Smooth muscle cell (in vitro differentiated cells): ENCODE measurements at regions not wholly inside any gene's neighbourhood (a gene's known extent, or its start where the extent isn't known, plus 50 kb on each side); places are given as distances from the start of the nearest gene placed in this dataset.

Experiments used
- DNase-seq: peaks from one replicate; lab custom pipeline; 2025; ENCODE audit not compliant: unreplicated experiment; lab: John Stamatoyannopoulos, UW
- H2AFZ ChIP-seq: fragments of 200-600 bp; sonication (generic); 2 replicates; pipeline ENCODE4 v1.6.0; 2016; ENCODE audit warnings: antibody characterized with exemption, low read depth, mild to moderate bottlenecking
- H3F3A ChIP-seq: fragments of 200-600 bp; sonication (generic); 2 replicates; pipeline ENCODE4 v1.6.0; 2017; ENCODE audit warnings: antibody characterized with exemption, low read depth
- H3K27ac ChIP-seq: fragments of 200-600 bp; sonication (generic); 2 replicates; pipeline ENCODE4 v1.5.1; 2016; ENCODE audit warnings: low read depth, mild to moderate bottlenecking
- H3K27me3 ChIP-seq: fragments of 200-600 bp; sonication (generic); 2 replicates; pipeline ENCODE4 v1.6.1; 2016; ENCODE audit warnings: low read depth, mild to moderate bottlenecking
- H3K36me3 ChIP-seq: fragments of 200-600 bp; sonication (generic); 2 replicates; pipeline ENCODE4 v1.5.1; 2016; ENCODE audit warnings: low read depth
- H3K4me1 ChIP-seq: fragments of 200-600 bp; sonication (generic); 2 replicates; pipeline ENCODE4 v1.5.1; 2016; ENCODE audit warnings: low read depth
- H3K4me2 ChIP-seq: fragments of 200-600 bp; sonication (generic); 2 replicates; pipeline ENCODE4 v1.6.0; 2016; ENCODE audit warnings: mild to moderate bottlenecking
- H3K4me3 ChIP-seq: fragments of 200-600 bp; sonication (generic); 2 replicates; pipeline ENCODE4 v1.5.1; 2016; ENCODE audit warnings: mild to moderate bottlenecking
- H3K79me2 ChIP-seq: fragments of 200-600 bp; sonication (generic); 2 replicates; pipeline ENCODE4 v1.6.0; 2016; ENCODE audit warnings: low read depth, mild to moderate bottlenecking
- H3K9ac ChIP-seq: fragments of 200-600 bp; sonication (generic); 2 replicates; pipeline ENCODE4 v1.6.0; 2016; ENCODE audit warnings: low read depth
- H3K9me3 ChIP-seq: fragments of 200-600 bp; sonication (generic); replicated peaks from 2 replicates; pipeline ENCODE4 v1.5.1; 2016; ENCODE audit warnings: low read depth
- H4K20me1 ChIP-seq: fragments of 200-600 bp; sonication (generic); 2 replicates; pipeline ENCODE4 v1.6.0; 2016; ENCODE audit warnings: low read depth
- WGBS: methylation state at CpG from one replicate; pipeline ENCODE4 v1.1.7; 2016; ENCODE audit warnings: low lambda C conversion rate; 5-methylcytosine and 5-hydroxymethylcytosine counted together
- TF ChIP-seq, protein P1 (sequence below): fragments of 200-600 bp; sonication (generic); IDR thresholded peaks from 2 replicates; pipeline ENCODE4 v1.5.1; 2017; ENCODE audit warnings: borderline replicate concordance, mild to moderate bottlenecking, antibody characterized with exemption; ENCODE audit not compliant: insufficient read depth, poor library complexity, severe bottlenecking

DNA sequence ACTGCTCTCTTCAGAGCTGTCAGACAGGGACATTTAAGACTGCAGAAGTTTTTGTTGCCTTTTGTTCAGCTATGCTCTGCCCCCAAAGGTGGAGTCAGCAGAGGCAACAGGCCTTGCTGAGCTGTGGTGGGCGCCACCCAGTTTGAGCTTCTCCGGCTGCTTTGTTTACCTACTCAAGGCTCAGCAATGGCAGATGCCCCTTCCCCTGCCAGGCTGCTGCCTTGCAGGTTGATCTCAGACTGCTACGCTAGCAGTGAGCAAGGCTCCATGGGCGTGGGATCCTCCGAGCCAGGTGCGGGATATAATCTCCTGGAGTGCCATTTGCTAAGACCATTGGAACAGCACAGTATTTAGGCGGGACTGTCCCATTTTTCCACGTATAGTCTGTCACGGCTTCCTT is 371.4 kb upstream of the AMOT start:
- Histone ChIP-seq H3K9ac (no peak overlapping the region), H3K27me3 (no peaks in the 10 kb centered on the region), H3K4me1 (no peaks in the 10 kb centered on the region), H4K20me1 (no peaks in the 10 kb centered on the region), H3K36me3 (no peaks in the 10 kb centered on the region), H3K9me3 (no peaks in the 10 kb centered on the region), H3F3A (no peaks in the 10 kb centered on the region), H2AFZ (no peak overlapping the region), H3K4me2 (no peak overlapping the region), H3K79me2 (no peaks in the 10 kb centered on the region), H3K27ac (no peak overlapping the region), H3K4me3 (no peak overlapping the region)
- WGBS, result 98% methylated on average over 9 of the region's 9 CpGs
- TF ChIP-seq, protein P1, sequence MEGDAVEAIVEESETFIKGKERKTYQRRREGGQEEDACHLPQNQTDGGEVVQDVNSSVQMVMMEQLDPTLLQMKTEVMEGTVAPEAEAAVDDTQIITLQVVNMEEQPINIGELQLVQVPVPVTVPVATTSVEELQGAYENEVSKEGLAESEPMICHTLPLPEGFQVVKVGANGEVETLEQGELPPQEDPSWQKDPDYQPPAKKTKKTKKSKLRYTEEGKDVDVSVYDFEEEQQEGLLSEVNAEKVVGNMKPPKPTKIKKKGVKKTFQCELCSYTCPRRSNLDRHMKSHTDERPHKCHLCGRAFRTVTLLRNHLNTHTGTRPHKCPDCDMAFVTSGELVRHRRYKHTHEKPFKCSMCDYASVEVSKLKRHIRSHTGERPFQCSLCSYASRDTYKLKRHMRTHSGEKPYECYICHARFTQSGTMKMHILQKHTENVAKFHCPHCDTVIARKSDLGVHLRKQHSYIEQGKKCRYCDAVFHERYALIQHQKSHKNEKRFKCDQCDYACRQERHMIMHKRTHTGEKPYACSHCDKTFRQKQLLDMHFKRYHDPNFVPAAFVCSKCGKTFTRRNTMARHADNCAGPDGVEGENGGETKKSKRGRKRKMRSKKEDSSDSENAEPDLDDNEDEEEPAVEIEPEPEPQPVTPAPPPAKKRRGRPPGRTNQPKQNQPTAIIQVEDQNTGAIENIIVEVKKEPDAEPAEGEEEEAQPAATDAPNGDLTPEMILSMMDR, result no peak
- no peak for DNase-seq

DNA sequence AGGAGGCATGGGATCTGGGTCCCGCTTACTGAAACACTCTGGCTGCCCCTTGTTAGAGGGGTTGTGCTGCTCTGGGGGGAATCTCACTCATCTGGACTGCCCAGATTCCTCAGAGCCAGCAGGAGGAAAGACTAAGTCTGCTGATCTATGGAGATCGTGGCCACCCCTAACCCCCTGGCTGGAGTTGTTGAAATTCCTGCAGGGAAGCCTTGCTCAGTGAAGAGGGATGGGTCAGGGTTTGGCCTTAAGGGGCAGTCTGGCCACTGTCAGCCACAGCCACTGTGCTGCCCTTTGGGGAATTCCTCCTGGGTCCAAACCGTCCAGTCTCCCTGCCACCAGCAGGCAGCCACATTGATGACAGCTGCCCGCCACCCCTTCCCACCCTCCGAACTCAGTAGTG is 362.0 kb upstream of the AMOT start:
- H3F3A ChIP-seq, result no peaks in the 10 kb centered on the region
- no peaks in the 10 kb centered on the region for H4K20me1 ChIP-seq
- no peaks in the 10 kb centered on the region for H3K4me1 ChIP-seq
- H3K4me2 ChIP-seq, result no peak overlapping the region
- TF ChIP-seq, protein P1, result no peak
- H3K79me2 ChIP-seq, result no peaks in the 10 kb centered on the region
- no peak overlapping the region for H2AFZ ChIP-seq
- H3K27ac ChIP-seq, result no peak overlapping the region
- H3K9me3 ChIP-seq, result no peaks in the 10 kb centered on the region
- no peak overlapping the region for H3K9ac ChIP-seq
- H3K36me3 ChIP-seq, result no peaks in the 10 kb centered on the region
- no peak overlapping the region for H3K4me3 ChIP-seq
- 88% methylated on average over 5 of the region's 5 CpGs for WGBS
- DNase-seq, result no peak
- H3K27me3 ChIP-seq, result no peaks in the 10 kb centered on the region

DNA sequence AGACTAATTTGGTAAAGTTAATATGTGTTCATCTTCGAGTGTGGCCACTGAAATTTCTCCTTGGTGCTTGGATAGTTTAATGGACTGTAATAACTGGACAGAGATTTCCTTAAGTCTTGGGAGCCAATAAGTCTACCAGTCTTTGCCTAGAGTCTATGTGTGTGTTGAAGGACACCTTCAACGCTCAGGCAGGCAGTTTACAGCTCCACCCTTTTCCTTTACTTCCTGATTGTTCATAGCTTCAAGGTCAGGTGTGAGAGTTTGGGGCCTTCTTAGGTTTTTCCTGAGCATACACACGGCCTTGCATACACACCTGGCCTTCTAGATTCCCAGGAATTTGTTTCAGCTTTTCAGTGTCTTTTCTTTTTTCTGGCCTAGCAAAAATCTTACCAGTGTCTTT is 355.3 kb upstream of the AMOT start:
- WGBS, result 73% methylated on average over 3 of the region's 3 CpGs
- TF ChIP-seq, protein P1, result no peak

DNA sequence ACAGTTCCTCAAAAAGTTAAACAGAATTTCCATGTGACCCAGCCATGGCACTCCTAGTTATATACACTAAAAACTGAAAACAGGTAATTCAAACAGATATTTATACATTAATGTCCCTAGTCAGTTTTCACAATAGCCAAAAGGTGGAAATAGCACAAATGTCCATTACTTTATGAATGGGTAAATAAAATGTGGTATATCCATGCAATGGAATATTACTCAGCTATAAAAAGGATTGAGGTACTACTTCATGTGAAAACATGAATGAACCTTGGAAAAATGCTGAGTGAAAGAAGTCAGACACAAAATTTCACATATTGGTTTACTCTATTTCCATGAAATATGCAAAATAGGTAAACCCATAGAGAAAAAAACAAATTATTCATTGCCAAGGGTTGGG is 351.8 kb upstream of the AMOT start:
- no peaks in the 10 kb centered on the region for H3K9me3 ChIP-seq
- no peak for DNase-seq
- no peaks in the 10 kb centered on the region for H4K20me1 ChIP-seq
- H3K36me3 ChIP-seq, result no peaks in the 10 kb centered on the region
- no peaks in the 10 kb centered on the region for H3K4me1 ChIP-seq
- no peaks in the 10 kb centered on the region for H3F3A ChIP-seq
- no peak overlapping the region for H3K9ac ChIP-seq
- no peaks in the 10 kb centered on the region for H3K27me3 ChIP-seq
- H2AFZ ChIP-seq, result no peak overlapping the region
- TF ChIP-seq, protein P1, result no peak
- no peaks in the 10 kb centered on the region for H3K79me2 ChIP-seq
- no peak overlapping the region for H3K27ac ChIP-seq
- no peak overlapping the region for H3K4me2 ChIP-seq
- H3K4me3 ChIP-seq, result no peak overlapping the region

More for the DNA sequence above, 355.3 kb upstream of the AMOT start:
- no peak overlapping the region for H3K4me3 ChIP-seq
- no peak overlapping the region for H2AFZ ChIP-seq
- no peaks in the 10 kb centered on the region for H3F3A ChIP-seq
- no peaks in the 10 kb centered on the region for H3K9me3 ChIP-seq
- H3K4me1 ChIP-seq, result no peaks in the 10 kb centered on the region
- no peaks in the 10 kb centered on the region for H3K27me3 ChIP-seq
- H3K4me2 ChIP-seq, result no peak overlapping the region
- no peak overlapping the region for H3K27ac ChIP-seq
- no peak overlapping the region for H3K9ac ChIP-seq
- no peaks in the 10 kb centered on the region for H4K20me1 ChIP-seq
- no peak for DNase-seq
- H3K79me2 ChIP-seq, result no peaks in the 10 kb centered on the region
- H3K36me3 ChIP-seq, result no peaks in the 10 kb centered on the region
